ENCODE measurements at regions not wholly inside any gene's neighbourhood (a gene's known extent, or its start where the extent isn't known, plus 50 kb on each side); places are given as distances from the start of the nearest gene placed in this dataset.

- no peak for TF ChIP-seq CTCF (conservative IDR thresholded peaks at IDR 0.05)
- no peak for TF ChIP-seq EZH2 (IDR thresholded peaks at IDR 0.05; ENCODE audit: low read depth)
Observed at GRCh38 chr3:5270666-5271371, 83.3 kb downstream of the EDEM1 start.
